H1 (cell line): ENCODE measurements at regions not wholly inside any gene's neighbourhood (a gene's known extent, or its start where the extent isn't known, plus 50 kb on each side); places are given as distances from the start of the nearest gene placed in this dataset.

Experiments used
- CTCF ChIA-PET: fragments of 300-600 bp; sonication (Branson Sonifier 250); formaldehyde crosslinking; loops from one replicate; lab custom pipeline; 2021; ENCODE audit not compliant: partially characterized antibody; lab: Charles Lee
- POLR2A ChIA-PET: fragments of 300-600 bp; sonication (Branson Sonifier 250); formaldehyde crosslinking; loops from one replicate; lab custom pipeline; 2021; ENCODE audit warnings: inconsistent platforms; ENCODE audit not compliant: partially characterized antibody; lab: Charles Lee
- DNase-seq, 2 experiments: peaks; one replicate each; pipeline versions ENCODE4 v3.0.0 to v3.0.0-alpha.2; 2010 to 2022; ENCODE audit warnings: low spot score in 2 of 2, low read depth in 1 of 2, mixed read lengths in 1 of 2
- FAIRE-seq: peaks from 2 replicates; lab custom pipeline; 2011; peaks lifted over from hg19 to GRCh38; lab: Jason Lieb, UNC
- H2AFZ ChIP-seq: 2 replicates; pipeline ENCODE4 v1.8.1; 2012; ENCODE audit warnings: low read length, inconsistent platforms
- H2AK5ac ChIP-seq: 2 replicates; pipeline ENCODE4 v1.6.1; 2013; ENCODE audit warnings: low read depth, low read length
- H2BK120ac ChIP-seq: replicated peaks from 2 replicates; pipeline ENCODE3; 2013; ENCODE audit warnings: low read depth, low read length, inconsistent platforms
- H2BK12ac ChIP-seq: 2 replicates; pipeline ENCODE4 v1.6.1; 2013; ENCODE audit warnings: low read depth, low read length
- H2BK15ac ChIP-seq: 2 replicates; pipeline ENCODE4 v1.6.1; 2013; ENCODE audit warnings: low read length
- H2BK20ac ChIP-seq: 2 replicates; pipeline ENCODE4 v1.6.1; 2013; ENCODE audit warnings: low read length
- H2BK5ac ChIP-seq: 2 replicates; pipeline ENCODE4 v1.6.1; 2013; ENCODE audit warnings: low read depth, low read length
- H3K14ac ChIP-seq: 2 replicates; pipeline ENCODE4 v1.6.1; 2013; ENCODE audit warnings: inconsistent platforms; ENCODE audit not compliant: insufficient read length
- H3K18ac ChIP-seq: 2 replicates; pipeline ENCODE4 v1.6.1; 2013; ENCODE audit warnings: low read length; ENCODE audit errors: extremely low read depth
- H3K23ac ChIP-seq: 2 replicates; pipeline ENCODE4 v1.6.1; 2013; ENCODE audit warnings: inconsistent platforms; ENCODE audit not compliant: insufficient read length
- H3K23me2 ChIP-seq: 2 replicates; pipeline ENCODE4 v1.6.1; 2013; ENCODE audit warnings: low read depth, low read length
- H3K27ac ChIP-seq: 2 replicates; pipeline ENCODE4 v1.6.1; 2011; ENCODE audit warnings: low read depth, low read length, inconsistent platforms
- H3K27me3 ChIP-seq, 4 experiments: replicated peaks in 1 of 4; 1 replicate in 1 of 4; 2 replicates in 3 of 4; pipeline versions ENCODE4 v1.6.1 to v1.8.1; 2011 to 2013; ENCODE audit warnings: low read length in 3 of 4, mild to moderate bottlenecking in 3 of 4, inconsistent platforms in 2 of 4, mixed read lengths in 2 of 4, moderate library complexity in 1 of 4; ENCODE audit not compliant: control insufficient read depth in 3 of 4, insufficient read depth in 3 of 4; ENCODE audit errors: extremely low read depth in 1 of 4
- H3K36me3 ChIP-seq, 4 experiments: 2 replicates each; pipeline versions ENCODE4 v1.6.1 to v1.8.1; 2011 to 2013; ENCODE audit warnings: mild to moderate bottlenecking in 4 of 4, low read length in 3 of 4, moderate library complexity in 2 of 4, control low read depth in 1 of 4, inconsistent platforms in 1 of 4; ENCODE audit not compliant: insufficient read depth in 4 of 4, control insufficient read depth in 2 of 4
- H3K4ac ChIP-seq: replicated peaks from 2 replicates; pipeline ENCODE3; 2013; ENCODE audit warnings: low read length, low read depth, mixed read lengths, inconsistent platforms; ENCODE audit not compliant: insufficient read length
- H3K4me1 ChIP-seq, 4 experiments: replicated peaks in 1 of 4; 1 replicate in 1 of 4; 2 replicates in 3 of 4; pipeline versions ENCODE4 v1.6.1 to v1.8.1; 2011 to 2013; ENCODE audit warnings: low read length in 3 of 4, inconsistent platforms in 2 of 4, mixed read lengths in 1 of 4; ENCODE audit not compliant: insufficient read depth in 4 of 4, control insufficient read depth in 3 of 4
- H3K4me2 ChIP-seq, 2 experiments: 2 replicates each; pipeline versions ENCODE4 v1.6.1 to v1.8.1; 2011 to 2013; ENCODE audit warnings: low read depth in 2 of 2, low read length in 2 of 2, control low read depth in 1 of 2, inconsistent platforms in 1 of 2, mild to moderate bottlenecking in 1 of 2; ENCODE audit not compliant: insufficient read depth in 1 of 2
- H3K4me3 ChIP-seq, 4 experiments: fragments of 200-600, 300-600 bp in 1 of 4; sonication (generic), shearing (Covaris generic), sonication (Bioruptor Twin) in 1 of 4; 2 replicates each; pipeline versions ENCODE4 v1.5.1 to v1.8.1; 2011 to 2016; ENCODE audit warnings: low read length in 4 of 4, low read depth in 3 of 4, control low read depth in 2 of 4, inconsistent platforms in 2 of 4, mild to moderate bottlenecking in 2 of 4, mixed read lengths in 1 of 4, moderate library complexity in 1 of 4; ENCODE audit not compliant: insufficient read depth in 2 of 4; ENCODE audit errors: extremely low read depth in 1 of 4
- H3K56ac ChIP-seq: replicated peaks from 2 replicates; pipeline ENCODE3; 2013; ENCODE audit warnings: low read depth, mild to moderate bottlenecking, mixed read lengths, low read length, inconsistent platforms; ENCODE audit not compliant: insufficient read length
- H3K79me1 ChIP-seq: 2 replicates; pipeline ENCODE4 v1.6.1; 2013; ENCODE audit warnings: low read depth, low read length, control low read depth
- H3K79me2 ChIP-seq, 2 experiments: 2 replicates each; pipeline versions ENCODE4 v1.6.1 to v1.8.1; 2012 to 2013; ENCODE audit warnings: low read length in 2 of 2, mild to moderate bottlenecking in 2 of 2, inconsistent platforms in 1 of 2; ENCODE audit not compliant: insufficient read depth in 2 of 2, control insufficient read depth in 1 of 2
- H3K9ac ChIP-seq, 4 experiments: replicated peaks in 1 of 4; 1 replicate in 1 of 4; 2 replicates in 3 of 4; pipeline versions ENCODE4 v1.6.1 to v1.8.1; 2011 to 2013; ENCODE audit warnings: low read depth in 3 of 4, low read length in 3 of 4, control low read depth in 2 of 4, mild to moderate bottlenecking in 2 of 4, moderate library complexity in 2 of 4, inconsistent platforms in 1 of 4; ENCODE audit errors: extremely low read depth in 1 of 4
- H3K9me3 ChIP-seq, 2 experiments: 2 replicates each; pipeline versions ENCODE4 v1.6.1 to v1.8.1; 2012 to 2013; ENCODE audit warnings: mild to moderate bottlenecking in 2 of 2, moderate library complexity in 2 of 2, control low read depth in 1 of 2, inconsistent platforms in 1 of 2, low read depth in 1 of 2, low read length in 1 of 2, mixed read lengths in 1 of 2; ENCODE audit not compliant: insufficient read depth in 2 of 2
- H4K20me1 ChIP-seq, 2 experiments: replicated peaks in 1 of 2; 2 replicates each; pipeline versions ENCODE3 to v1.8.1; 2011 to 2013; ENCODE audit warnings: inconsistent platforms in 2 of 2, low read length in 2 of 2, mild to moderate bottlenecking in 1 of 2; ENCODE audit not compliant: insufficient read depth in 2 of 2, control insufficient read depth in 1 of 2
- H4K5ac ChIP-seq: 2 replicates; pipeline ENCODE4 v1.6.1; 2013; ENCODE audit warnings: low read length, low read depth, mixed read lengths, inconsistent platforms; ENCODE audit not compliant: insufficient read length
- H4K8ac ChIP-seq: 2 replicates; pipeline ENCODE4 v1.8.0; 2013; ENCODE audit warnings: mild to moderate bottlenecking, moderate library complexity, low read length, inconsistent platforms; ENCODE audit not compliant: insufficient read depth; ENCODE audit errors: extremely low read depth
- H4K91ac ChIP-seq: replicated peaks from 2 replicates; pipeline ENCODE3; 2013; ENCODE audit warnings: low read length, mixed read lengths, inconsistent platforms; ENCODE audit not compliant: insufficient read length
- CEBPB ChIP-seq: IDR thresholded peaks from 2 replicates; pipeline ENCODE4 v1.6.1; 2012; ENCODE audit warnings: low read depth, low read length
- CREB1 ChIP-seq: IDR thresholded peaks from 2 replicates; pipeline ENCODE4 v1.6.1; 2012; ENCODE audit warnings: inconsistent platforms
- EGR1 ChIP-seq: IDR thresholded peaks from 2 replicates; pipeline ENCODE4 v1.6.1; 2011; ENCODE audit warnings: low read depth, low read length, borderline replicate concordance
- EZH2 ChIP-seq: fragments of 200-600 bp; sonication (generic); IDR thresholded peaks from 2 replicates; pipeline ENCODE4 v1.7.1; 2012; ENCODE audit warnings: low read depth, mild to moderate bottlenecking, moderate library complexity, low read length, inconsistent platforms; ENCODE audit not compliant: severe bottlenecking
- FOSL1 ChIP-seq: IDR thresholded peaks from 2 replicates; pipeline ENCODE4 v1.6.1; 2011; ENCODE audit warnings: mild to moderate bottlenecking, low read depth, low read length, moderate library complexity; ENCODE audit not compliant: insufficient read depth
- GTF2F1 ChIP-seq: IDR thresholded peaks from 2 replicates; pipeline ENCODE4 v1.6.1; 2012; ENCODE audit warnings: low read depth, low read length, improper control_type of control experiment, borderline replicate concordance
- JUN ChIP-seq: IDR thresholded peaks from 2 replicates; pipeline ENCODE4 v1.6.1; 2011; ENCODE audit warnings: low read depth, mild to moderate bottlenecking, improper control_type of control experiment, low read length
- JUND ChIP-seq: IDR thresholded peaks from 2 replicates; pipeline ENCODE4 v1.6.1; 2011; ENCODE audit warnings: mild to moderate bottlenecking, improper control_type of control experiment, low read length
- SAP30 ChIP-seq: fragments of 300-600 bp; sonication (generic); IDR thresholded peaks from 2 replicates; pipeline ENCODE4 v1.7.1; 2012; ENCODE audit warnings: low read length, moderate library complexity, mild to moderate bottlenecking, inconsistent platforms; ENCODE audit not compliant: insufficient read depth, insufficient replicate concordance
- SIN3A ChIP-seq, 2 experiments: IDR thresholded peaks in 1 of 2; conservative IDR thresholded peaks in 1 of 2; 2 replicates each; pipeline ENCODE4 v1.6.1; 2011 to 2012; ENCODE audit warnings: low read length in 2 of 2, improper control_type of control experiment in 1 of 2, low read depth in 1 of 2, mild to moderate bottlenecking in 1 of 2
- SP4 ChIP-seq: IDR thresholded peaks from 2 replicates; pipeline ENCODE4 v1.6.1; 2012; ENCODE audit warnings: low read length, inconsistent platforms
- TEAD4 ChIP-seq: IDR thresholded peaks from 2 replicates; pipeline ENCODE4 v1.6.1; 2012; ENCODE audit warnings: low read depth, low read length, inconsistent platforms, mixed read lengths
- YY1 ChIP-seq: IDR thresholded peaks from 2 replicates; pipeline ENCODE4 v1.6.1; 2011; ENCODE audit warnings: low read depth, mild to moderate bottlenecking, low read length
- WGBS, 2 experiments: shearing (Covaris generic) in 1 of 2; methylation state at CpG; one replicate each; pipeline versions ENCODE4 v1.1.6 to v1.1.7; 2013 to 2015; ENCODE audit warnings: low lambda C conversion rate in 2 of 2, mixed read lengths in 2 of 2, inconsistent platforms in 1 of 2, low coverage in 1 of 2, missing lambda C conversion rate in 1 of 2; ENCODE audit not compliant: insufficient replicate concordance in 2 of 2, insufficient coverage in 1 of 2, insufficient read length in 1 of 2; ENCODE audit errors: extremely low coverage in 1 of 2, missing lambda C conversion rate in 1 of 2; 5-methylcytosine and 5-hydroxymethylcytosine counted together

GRCh38 chr2:126774761-126775160 lies 118.8 kb downstream of the GYPC start:
- Histone ChIP-seq H3K4ac (no peak overlapping the region), H3K36me3 (no peaks in the 10 kb centered on the region), H3K27ac (no peak overlapping the region), H2AK5ac (no peak overlapping the region), H3K79me1 (no peaks in the 10 kb centered on the region), H3K18ac (no peak overlapping the region), H3K23ac (no peak overlapping the region), H3K9ac (no peak overlapping the region), H2BK12ac (no peak overlapping the region), H3K27me3 (peaks cover 0 to 3% (median 1%) of the 10 kb centered on the region in 4 experiments; a peak in 3 of 7 replicates), H3K23me2 (peaks cover 9% of the 10 kb centered on the region; the same call in 1 of the 2 replicates), H3K14ac (no peak overlapping the region), H2BK120ac (no peak overlapping the region), H4K8ac (no peak overlapping the region), H3K56ac (no peak overlapping the region), H2BK20ac (no peak overlapping the region), H3K4me3 (no peak overlapping the region), H3K79me2 (no peaks in the 10 kb centered on the region), H4K91ac (no peak overlapping the region), H4K5ac (no peak overlapping the region), H3K4me1 (peaks cover 0 to 4% (median 2%) of the 10 kb centered on the region in 4 experiments; a peak in 3 of 7 replicates), H3K9me3 (no peaks in the 10 kb centered on the region), H2BK5ac (no peak overlapping the region), H4K20me1 (no peaks in the 10 kb centered on the region), H2BK15ac (no peak overlapping the region), H2AFZ (no peak overlapping the region), H3K4me2 (no peak overlapping the region)
- DNase-seq (no peak), FAIRE-seq (no peak)
- ChIA-PET CTCF (interaction anchor here (1.0 to 3.0 kb wide), 6 partner anchors 10 to 293 kb away, joined by 3 to 14 read pairs (median 4); no protein-coding TSS in a partner anchor), POLR2A (no interaction called here)
- 85% methylated on average over 7 of the region's 7 CpGs; no CpG with 5 or more reads in 1 of the 2 experiments for WGBS, 2 experiments
- TF ChIP-seq EZH2 (no peak), GTF2F1 (no peak), CEBPB (no peak), CREB1 (no peak), TEAD4 (no peak), YY1 (no peak), EGR1 (no peak), FOSL1 (no peak), JUN (no peak), JUND (no peak), SAP30 (no peak), SIN3A (conservative IDR thresholded peaks at IDR 0.05 in 1 of 2, IDR thresholded peaks at IDR 0.05 in 1 of 2; ENCODE audit: low read depth in 1 of 2, low read length in 2 of 2) (no peak), SP4 (no peak)
